ENCODE measurements at regions not wholly inside any gene's neighbourhood (a gene's known extent, or its start where the extent isn't known, plus 50 kb on each side); places are given as distances from the start of the nearest gene placed in this dataset.

GRCh38 chr2:128520340-128520739, 201.7 kb upstream of the HS6ST1 start:
- TF ChIP-seq CTCF (IDR thresholded peaks at IDR 0.05; ENCODE audit: poor library complexity) = no peak
- no peak for TF ChIP-seq EZH2phosphoT487 (IDR thresholded peaks at IDR 0.05; ENCODE audit: low read depth, severe bottlenecking, unreplicated experiment)
